Glomerular visceral epithelial cell (primary cell): ENCODE measurements at regions not wholly inside any gene's neighbourhood (a gene's known extent, or its start where the extent isn't known, plus 50 kb on each side); places are given as distances from the start of the nearest gene placed in this dataset.

ENCODE experiments used
- DNase-seq: peaks from one replicate; pipeline ENCODE4 v3.0.0-alpha.2; 2016; ENCODE audit errors: extremely low spot score

GRCh38 chr20:22431419-22431818, 153.0 kb downstream of the FOXA2 start:
- no peak for DNase-seq

GRCh38 chr20:22430746-22431168, 153.6 kb downstream of the FOXA2 start:
- DNase-seq = no peak

DNA sequence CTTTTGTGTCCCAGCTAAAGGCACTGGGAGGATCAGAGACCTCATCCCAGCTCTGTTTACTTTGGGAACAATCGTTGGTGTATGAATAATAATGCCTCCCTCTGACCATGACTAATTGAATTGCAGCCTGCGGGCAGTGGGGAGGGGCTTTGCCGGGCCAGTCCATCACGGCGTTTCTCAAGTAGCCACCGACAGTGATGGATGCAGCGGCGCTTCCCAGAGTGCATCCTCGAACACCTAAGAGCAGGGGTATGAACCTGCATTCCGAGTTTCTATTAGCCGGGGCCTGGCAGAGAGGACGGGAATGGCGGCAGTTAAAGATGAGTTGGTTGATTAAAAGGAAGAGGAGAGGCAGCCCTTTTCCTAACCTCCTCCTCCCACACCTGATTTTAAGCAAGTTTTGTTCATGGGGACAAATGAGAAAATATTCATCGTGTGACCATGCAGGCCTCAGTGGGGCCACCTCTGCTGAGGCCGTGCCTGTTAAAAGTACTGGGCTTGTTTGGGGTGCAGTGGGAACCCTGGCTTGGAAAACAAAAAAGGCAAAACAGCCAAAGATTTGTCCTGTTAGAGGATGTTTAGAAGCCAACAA, 154.1 kb downstream of the FOXA2 start:
- no peak for DNase-seq

DNA sequence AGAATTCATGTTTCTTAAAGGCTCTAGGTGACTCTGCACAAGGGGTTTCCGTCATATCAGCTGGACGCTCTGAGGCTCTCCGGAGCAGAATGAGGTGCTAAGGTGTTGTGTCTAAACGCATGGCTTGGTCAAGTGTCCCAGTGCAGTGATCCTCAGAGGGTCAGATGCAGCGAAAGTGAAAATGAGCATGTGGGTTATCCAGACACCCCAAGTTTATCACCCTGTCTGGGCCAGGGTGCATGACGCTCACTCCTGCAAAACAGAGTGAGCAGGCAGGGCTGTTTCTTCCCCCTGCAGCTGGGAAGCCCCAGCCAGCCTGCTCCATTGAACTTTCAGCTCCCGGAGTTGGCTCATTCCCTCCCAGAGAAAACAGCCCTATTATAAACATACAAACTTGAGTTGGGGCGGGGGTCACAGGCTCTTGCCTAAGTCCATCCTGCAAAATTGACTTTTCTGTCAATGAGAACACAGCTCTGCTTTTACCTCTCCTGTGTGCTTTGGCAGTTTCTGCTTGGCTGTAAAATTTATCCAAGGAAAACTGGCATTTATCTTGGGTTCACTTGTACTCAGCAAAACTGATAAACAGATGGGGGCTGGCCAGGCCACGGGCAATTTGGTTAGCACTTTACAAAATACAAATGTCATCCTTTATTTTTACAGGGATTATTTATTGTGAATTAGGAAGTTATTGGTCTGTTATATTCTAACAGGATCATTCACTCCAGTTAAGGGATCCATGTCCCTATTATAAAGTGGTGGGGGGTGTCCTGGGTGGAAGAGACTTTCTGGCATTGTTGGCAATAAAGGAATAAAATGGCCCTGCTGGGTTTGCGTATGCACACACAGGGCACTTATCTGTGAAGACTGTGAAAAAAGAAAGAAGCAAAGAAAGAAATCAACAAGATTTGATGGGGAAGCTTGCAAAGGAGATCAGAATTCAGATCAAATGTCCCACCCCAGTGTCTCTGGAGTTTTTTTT, 154.9 kb downstream of the FOXA2 start:
- DNase-seq = no peak

GRCh38 chr20:22428051-22428450, 156.3 kb downstream of the FOXA2 start:
- no peak for DNase-seq

DNA sequence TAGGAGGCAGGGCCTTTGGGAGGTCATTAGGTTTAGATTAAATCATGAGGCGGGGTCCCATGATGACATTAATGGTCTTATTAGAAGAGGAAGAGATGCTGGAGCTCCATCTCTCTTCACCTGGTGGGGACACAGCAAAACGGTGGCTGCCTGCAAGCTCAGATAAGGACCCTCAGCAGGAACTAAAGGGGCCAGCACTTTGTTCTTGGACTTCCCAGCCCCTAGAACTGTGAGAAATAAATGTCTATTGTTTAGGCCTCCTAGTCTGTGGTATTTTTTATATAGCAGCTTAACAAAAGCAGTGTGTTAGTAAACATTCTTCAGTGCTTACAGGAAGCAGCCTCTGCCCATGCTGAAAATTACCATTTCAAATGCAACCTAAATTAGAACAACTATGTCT, 157.6 kb downstream of the FOXA2 start:
- DNase-seq = no peak

- peak; percentile 53 for DNase-seq
These were observed 158.8 kb downstream of the FOXA2 start for GRCh38 chr20:22425344-22426295.

- no peak for DNase-seq
These were observed 161.1 kb downstream of the FOXA2 start for GRCh38 chr20:22423190-22423832.

GRCh38 chr20:22420116-22420598, 164.2 kb downstream of the FOXA2 start:
- no peak for DNase-seq

DNA sequence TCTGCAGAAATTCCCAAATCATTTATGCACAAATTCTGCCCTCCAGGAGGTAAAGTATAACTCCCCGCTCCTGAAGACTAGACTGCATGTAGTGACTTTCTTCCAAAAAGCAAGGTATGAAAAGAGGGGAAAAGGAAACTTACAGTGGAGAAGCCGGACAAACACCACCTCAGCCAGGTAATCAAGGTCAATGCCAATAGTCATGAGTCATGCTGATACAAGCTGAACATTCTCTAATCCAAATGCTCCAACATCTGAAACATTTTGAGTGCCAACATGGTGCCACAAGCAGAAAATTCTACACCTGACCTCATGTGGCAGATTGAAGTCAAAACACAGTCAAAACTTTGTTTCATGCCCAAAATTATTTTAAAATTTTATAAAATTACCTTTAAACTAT, 165.6 kb downstream of the FOXA2 start:
- no peak for DNase-seq

DNA sequence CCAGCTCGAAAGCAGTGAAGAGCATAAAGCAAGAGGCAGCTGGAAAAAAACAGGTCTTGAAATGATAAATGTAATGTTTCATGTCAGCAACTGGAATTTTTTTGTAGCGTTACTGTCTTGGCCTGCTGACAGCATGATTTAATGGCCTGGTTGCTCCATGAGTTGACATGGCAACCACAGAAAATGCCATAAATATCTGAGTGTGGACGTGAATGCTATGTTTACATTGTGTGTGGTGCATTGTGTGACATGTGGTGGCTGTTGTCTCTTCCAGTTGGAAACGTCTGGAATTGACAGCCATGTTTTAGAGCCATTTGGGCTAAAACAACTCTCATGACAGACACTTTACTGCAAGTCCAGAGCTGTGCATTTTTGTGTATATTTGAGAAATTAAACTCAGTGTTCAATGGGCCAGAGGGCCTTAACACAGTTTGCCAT, 170.0 kb downstream of the FOXA2 start:
- peak; percentile 78 for DNase-seq

GRCh38 chr20:22412977-22413868, 171.1 kb downstream of the FOXA2 start:
- DNase-seq = no peak

GRCh38 chr20:22411627-22412450, 172.5 kb downstream of the FOXA2 start:
- peak; percentile 97 for DNase-seq

DNA sequence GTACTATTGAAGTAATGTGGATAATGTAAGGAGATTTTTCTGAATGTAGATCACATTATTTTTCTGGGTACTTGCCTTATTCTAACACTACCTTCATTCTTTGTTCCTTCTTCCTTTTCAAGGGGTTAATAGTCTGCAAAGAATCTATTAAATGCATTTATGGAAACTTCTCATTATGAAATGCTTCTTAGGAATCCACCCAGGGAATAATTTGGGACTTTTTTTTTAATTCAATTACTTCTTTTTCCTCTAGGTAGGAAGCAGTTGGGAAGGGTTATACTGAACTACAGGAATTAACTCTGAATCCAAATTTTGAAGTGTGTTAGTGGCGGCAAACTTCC, 173.1 kb downstream of the FOXA2 start:
- DNase-seq = no peak

DNA sequence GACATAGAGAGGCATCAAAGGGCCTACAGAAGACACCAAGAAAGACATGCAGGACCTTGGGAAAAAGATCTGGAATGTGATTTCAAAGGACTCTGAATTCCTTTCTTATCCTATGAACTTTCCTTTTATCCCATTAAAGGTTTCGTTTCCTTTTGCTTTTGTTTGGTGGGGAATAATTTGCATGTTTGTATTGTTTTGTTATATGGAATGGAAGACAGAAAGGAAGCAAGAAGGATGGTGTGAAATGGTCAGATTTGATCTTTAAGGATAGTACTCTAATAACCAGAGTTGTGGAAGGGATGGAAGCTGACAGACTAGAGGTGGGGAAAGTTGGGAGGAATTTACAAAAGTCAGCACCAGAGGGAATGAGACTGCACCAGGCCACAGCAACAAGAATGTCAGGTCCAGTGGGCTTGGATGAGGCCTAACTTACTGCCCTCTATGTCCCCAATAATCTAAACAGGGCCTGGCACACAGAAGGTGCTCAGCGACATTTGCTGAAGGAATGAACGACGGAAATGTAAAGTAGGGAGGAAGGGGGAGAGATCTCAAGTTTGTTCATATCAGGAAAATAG, 173.7 kb downstream of the FOXA2 start:
- no peak for DNase-seq

DNA sequence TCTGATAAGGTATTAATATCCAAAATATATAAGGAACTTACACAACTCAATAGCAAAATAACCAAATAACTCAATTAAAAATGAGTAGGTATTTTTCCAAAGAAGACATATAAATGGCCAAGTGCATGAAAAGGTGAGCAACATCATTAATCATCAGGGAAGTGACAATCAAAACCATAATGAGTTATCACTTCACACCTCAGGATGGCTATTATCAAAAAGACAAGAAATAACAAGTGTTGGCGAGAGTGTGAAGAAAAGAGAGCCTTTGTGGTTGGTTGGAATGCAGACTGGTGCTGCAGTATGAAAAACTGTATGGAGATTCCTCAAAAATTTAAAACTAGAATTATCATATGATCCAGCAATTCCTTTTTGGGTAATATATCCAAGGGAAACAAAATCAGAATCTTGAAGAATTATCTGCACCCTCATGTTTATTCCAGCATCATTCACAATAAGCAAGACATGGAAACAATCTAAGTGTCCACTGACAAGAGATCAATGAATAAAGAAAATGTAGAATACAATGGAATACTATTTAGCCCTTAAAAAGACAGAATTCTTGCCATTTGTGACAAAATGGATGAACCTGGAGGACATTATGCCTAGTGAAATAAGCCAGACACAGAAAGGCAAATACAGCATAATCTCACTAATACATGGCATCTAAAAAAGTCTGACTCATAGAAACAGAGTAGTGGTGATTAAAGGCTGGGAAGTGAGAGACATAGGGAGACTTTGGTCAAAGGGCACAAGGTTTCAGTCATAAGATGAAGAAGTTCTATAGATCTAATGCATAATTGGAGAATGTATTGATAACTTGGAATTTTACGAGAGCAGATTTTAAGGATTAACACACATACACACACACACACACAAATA, 175.6 kb downstream of the FOXA2 start:
- no peak for DNase-seq

GRCh38 chr20:22407237-22408193, 176.9 kb downstream of the FOXA2 start:
- DNase-seq = no peak
